DMS114 treated with DMSO at 0.1 percent for 48 hours (cell line): ENCODE measurements at regions not wholly inside any gene's neighbourhood (a gene's known extent, or its start where the extent isn't known, plus 50 kb on each side); places are given as distances from the start of the nearest gene placed in this dataset.

Source experiments
- DNase-seq: peaks from one replicate; lab custom pipeline; 2025; ENCODE audit not compliant: unreplicated experiment; lab: John Stamatoyannopoulos, UW

- DNase-seq, result no peak
These were observed 154.1 kb downstream of the NUP210 start for GRCh38 chr3:13266005-13266404.

- DNase-seq, result no peak
These were observed 154.6 kb downstream of the NUP210 start for GRCh38 chr3:13265507-13265906.

GRCh38 chr3:13265016-13265415 is 155.1 kb downstream of the NUP210 start:
- no peak for DNase-seq

- DNase-seq, result no peak
These were observed 155.7 kb downstream of the NUP210 start for GRCh38 chr3:13264468-13264795.

DNA sequence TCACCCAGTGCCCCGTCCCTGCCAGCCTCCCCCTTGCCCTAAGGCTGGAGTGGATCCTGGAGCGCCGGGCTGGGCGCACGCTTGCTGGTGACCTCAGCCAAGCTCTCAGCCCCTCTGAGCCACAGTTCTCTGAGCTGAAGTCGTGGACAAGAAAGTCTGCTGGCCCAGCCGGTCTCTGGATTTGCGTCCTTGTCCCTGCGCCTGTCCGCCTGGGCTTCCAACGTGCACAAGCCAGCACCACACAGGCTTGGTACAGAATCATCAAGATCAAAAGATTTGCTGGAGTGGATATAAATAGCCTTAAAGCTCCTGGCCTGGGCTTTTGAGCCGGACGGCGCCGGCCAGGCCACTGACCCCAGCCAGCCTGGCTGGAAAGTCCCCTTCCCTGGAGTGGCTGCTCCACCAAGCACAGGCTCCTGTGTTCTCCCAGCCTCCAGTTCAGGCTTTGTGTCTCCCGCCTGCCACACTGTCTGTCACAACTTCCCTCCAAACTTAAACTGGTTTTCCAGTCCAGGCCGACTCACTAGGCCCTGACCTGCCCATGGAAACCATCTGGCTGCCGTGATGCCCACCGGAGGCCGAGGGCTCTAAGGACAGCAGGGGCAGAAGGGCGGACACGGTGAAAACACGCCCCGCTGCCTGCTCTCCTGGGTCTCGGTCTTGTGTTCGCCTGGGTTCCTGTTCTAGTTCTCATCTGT is 156.2 kb downstream of the NUP210 start:
- no peak for DNase-seq

GRCh38 chr3:13262493-13263211 is 157.5 kb downstream of the NUP210 start:
- DNase-seq, result no peak

DNA sequence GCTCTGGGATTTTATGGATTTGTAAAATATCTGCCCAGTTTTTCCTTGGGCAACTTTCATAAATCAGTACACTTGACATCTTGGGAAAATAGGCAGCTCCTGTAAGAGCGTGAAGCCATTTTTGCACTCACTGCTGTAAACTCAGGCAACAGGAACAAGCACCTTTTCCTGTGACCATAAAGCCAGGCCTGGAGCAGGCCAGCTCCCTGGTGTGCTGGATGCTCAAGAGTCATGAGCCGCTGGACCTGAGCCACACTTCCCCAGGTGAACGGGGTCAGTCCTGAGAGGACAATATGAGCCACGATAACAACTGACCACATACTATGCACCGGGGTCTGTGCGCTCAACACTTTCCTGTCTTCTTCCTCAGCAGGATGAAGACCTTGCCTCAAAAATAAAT is 158.2 kb downstream of the NUP210 start:
- DNase-seq, result no peak

GRCh38 chr3:13261104-13261830 is 158.9 kb downstream of the NUP210 start:
- DNase-seq, result no peak

DNA sequence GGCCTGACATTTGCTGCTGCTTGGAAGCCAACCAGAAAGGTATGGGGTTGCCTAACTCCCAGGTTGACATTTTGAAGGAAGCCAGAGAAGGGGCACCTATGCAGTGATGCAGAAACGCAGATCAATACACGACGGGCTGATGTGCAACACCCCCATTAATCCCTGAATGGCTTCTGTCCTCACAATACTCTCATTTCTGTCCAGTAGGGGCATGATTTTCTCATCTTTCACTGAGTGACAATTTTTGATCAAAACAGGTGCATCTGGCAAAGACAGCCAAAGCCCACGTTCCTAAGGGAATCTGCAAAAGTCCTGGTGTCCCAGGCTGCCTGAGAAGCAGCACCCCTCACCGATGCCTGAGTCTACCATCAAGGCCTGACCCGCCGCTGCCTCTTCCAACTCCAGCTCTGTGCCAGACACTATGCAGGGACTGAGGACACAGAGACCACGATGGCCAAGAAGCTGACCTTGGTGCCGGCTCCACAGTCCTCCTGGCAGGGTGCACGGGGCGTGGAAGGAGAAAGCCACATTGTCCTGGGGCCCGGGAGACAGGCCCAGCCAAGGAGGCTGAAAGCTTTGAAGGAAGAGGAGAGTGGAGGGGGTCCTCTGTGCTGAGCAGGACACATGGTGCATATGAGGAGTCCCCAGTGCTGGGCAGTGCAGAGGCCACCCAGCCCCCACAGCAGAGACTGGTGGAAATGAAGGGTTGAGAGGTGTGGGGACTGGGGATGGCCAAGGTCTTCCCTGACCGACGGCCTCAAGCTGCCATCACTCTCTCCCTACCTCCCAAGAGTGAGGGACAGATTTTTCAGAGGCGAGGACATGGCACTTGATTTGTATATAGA is 159.6 kb downstream of the NUP210 start:
- DNase-seq, result no peak

DNA sequence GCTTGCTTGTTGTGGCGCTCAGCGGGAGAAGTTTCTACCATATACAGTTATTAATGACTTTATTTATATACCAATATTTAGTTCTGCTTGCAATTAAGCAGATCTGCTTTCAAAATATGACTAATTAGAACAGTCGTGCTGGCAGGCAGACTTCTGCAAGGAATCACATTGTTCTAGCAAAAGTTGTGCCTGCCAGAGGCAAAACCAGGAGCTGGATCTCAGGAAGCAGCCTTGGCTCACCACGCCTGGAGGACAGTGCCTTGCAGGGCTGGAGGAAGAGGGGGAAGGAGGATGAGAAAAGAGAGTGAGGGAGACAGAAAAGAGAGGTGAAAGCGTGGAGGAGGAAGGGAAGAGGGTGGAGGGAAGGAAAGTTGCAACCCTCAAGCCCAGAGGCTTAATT is 160.3 kb downstream of the NUP210 start:
- no peak for DNase-seq

DNA sequence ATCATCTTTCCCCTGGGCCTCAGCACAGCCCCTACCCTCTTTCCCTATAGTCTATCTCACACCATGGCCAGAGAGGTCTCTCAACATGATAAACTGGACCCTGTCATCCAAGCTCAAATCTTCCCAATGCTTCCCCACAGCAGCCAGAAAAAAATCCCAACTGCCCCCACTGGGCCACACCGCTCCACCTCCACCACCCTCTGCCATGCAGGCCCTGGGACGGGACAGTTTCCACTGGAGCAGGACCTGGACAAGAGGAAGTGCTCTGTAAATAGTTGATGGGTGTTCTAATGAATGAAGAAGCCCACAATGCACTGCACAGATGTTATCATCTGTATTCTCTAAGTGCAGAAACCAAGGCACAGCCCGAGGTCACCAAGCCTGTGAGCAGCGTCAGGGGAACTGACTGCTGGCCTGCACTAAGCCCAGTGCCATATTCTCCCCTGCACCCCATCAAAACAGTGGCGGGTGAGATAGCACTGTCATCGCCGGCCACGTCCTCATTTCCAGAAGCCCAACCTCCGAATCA is 161.1 kb downstream of the NUP210 start:
- no peak for DNase-seq

DNA sequence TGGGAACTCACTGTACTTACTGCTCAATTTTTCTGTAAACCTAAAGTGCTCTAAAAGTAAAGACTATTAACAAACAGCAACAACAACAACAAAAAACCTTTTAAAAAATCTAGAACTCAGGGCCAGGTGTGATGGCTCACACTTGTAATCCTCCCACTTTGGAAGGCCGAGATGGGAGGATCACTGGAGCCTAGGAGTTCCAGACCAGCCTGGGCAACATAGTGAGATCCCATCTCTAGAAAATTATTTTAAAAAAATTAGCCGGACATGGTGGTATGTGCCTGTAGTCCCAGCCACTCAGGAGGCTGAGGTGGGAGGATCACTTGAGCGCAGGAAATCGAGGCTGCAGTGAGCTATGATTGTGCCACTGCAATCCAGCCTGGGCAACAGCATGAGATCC is 161.8 kb downstream of the NUP210 start:
- DNase-seq, result no peak

DNA sequence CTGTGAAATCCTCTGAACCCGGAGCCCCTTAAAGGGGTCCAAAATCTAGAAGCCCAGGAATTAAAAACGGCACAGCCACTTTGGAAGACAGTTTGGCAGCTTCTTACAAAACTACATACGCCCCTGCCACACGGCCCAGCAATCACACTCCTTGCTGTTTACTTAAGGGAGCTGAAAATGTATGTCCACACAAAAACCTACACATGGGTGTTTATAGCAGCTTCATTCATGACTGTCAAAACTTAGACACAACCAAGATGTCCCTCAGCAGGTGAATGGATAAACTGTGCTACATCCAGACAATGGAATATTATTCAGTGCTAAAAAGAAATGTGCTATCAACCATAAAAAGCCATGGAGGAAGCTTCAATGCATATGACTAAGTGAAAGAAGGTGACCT is 162.5 kb downstream of the NUP210 start:
- DNase-seq, result no peak

DNA sequence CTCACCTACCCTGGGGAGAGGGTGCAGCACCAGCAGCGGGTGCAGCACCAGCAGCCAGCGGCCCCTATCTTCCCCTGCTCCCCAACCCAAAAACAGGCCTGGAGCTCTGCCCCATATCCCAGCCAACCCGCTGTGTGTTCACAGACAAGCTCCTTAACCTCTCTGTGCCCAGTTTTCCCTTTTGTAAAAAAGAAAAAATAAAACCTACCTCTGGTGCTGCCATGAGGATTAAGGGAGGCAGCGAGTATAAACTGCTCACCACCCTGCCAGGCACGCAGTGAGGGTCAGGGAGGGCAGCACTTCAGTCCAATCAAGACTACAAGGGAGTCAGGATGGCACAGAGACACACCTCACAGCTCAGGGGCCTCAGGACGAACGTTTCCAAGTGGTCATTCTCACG is 163.3 kb downstream of the NUP210 start:
- no peak for DNase-seq

DNA sequence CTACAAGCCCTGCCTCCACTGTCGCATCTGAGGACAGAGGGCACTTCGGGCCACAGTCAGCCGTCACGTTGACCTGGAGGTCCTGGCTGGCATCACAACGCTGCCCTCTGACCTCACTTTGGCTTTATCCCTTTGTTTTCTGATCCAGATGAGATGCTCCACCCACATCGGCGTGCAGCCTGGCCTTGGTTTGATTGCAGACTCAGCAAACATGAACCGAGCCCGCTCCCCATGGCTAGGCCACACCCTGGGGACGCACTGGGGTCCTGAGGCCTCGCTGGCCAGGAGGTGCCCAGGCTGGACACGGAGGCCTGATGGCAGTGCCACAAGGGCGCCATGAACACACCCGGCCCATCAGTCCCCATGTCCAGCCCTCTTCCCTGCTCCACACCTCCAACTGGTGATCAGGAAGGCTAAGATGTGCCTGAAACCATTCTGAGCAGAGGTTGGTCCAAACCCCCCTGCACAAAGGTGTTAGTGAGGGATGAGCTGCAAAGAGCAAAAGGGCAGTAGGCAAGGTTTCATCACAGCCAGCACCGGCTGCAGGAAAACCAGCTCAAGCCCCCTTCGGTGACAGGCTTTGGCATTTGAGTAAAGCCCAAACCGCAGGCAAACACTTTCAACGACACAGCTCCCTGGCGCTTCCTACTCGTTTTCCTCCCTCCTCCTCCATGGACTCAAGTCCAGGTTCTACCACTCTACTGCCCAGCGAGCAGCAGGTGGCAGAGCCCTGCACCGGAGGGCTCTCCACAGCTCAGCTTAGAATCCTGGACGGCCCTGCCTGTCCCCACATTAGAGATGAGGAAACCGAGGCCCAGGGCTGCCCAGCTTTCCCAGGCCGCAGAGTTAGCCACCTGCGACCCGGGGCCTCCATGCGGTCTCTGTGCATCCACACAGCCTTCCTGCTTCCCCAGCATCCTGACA is 165.8 kb downstream of the NUP210 start:
- no peak for DNase-seq

DNA sequence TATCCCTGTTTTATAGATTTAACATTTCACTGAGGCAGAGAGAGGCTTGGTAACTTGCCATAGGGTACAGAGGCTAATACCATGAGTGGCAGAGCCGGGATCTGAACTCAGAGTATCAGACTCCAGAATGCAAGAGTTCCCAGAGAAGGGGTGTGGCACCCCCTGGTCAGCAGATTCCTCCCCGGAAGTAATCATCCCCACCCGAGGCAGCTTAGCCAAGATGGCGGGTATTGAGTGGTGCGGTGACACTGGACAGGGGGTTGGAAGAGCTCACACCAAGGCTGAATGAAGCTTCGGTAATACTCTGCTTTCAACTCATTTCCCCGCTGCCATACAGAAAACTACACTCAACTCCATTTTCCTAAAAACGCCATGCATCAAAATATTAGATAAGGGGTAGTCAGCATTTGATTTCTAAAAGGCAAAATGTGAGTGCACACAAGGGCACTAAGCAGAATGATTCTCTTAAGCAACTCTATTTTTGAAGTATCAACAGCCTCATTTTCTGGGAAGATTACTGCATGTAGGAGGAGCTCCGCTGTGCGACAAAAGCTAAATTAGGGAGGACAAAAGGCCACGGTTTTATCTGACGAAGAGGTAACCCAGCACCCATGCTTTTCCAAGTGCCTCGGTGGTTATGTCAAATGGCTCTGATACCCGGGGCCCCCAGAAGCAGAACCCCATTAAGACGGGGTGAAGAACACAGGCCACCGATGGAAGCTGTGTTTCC is 166.7 kb downstream of the NUP210 start:
- no peak for DNase-seq

DNA sequence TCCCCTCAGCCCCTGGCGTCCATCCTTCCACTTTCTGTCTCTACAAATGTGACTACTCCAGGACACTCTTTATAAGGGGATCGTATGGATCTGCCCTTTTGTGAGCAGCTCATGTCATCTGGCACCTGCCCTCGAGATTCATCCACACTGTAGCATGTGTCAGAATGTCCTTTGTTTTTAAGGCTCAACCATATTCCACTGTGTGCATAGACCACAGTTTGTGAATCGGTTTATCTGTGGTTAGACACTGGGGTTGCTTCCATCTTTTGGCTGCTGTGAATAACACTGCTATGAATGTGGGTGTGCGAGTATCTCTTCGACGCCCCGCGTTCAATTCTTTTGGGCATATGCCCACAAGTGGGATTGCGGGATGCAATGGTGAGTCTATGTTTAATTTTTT is 167.9 kb downstream of the NUP210 start:
- no peak for DNase-seq

- DNase-seq, result no peak
These were observed 168.8 kb downstream of the NUP210 start for GRCh38 chr3:13251166-13251903.
